GM13977 (cell line): ENCODE measurements at regions not wholly inside any gene's neighbourhood (a gene's known extent, or its start where the extent isn't known, plus 50 kb on each side); places are given as distances from the start of the nearest gene placed in this dataset.

ENCODE experiments used
- DNase-seq: peaks from one replicate; pipeline ENCODE4 v3.0.0; 2012; ENCODE audit warnings: low spot score
- CTCF ChIP-seq: IDR thresholded peaks from 2 replicates; pipeline ENCODE4 v1.5.1; 2012; ENCODE audit warnings: mild to moderate bottlenecking, control low read depth; ENCODE audit not compliant: insufficient read depth; ENCODE audit errors: extremely low read depth, missing control alignments
- in situ Hi-C: fragments of 300-500 bp; cut with MboI; formaldehyde crosslinking; loops from one replicate; pipeline ENCODE4 v1.12.0; 2022; ENCODE audit warnings: low sequenced_read_pairs, low pct_unique_long_range_greater_than_20kb, mixed read lengths, inconsistent platforms; ENCODE audit not compliant: unreplicated experiment

GRCh38 chr4:175106301-175106700 is 188.1 kb downstream of the ADAM29 start:
- in situ Hi-C loops = loop anchor here (25.0 kb wide), 1 partner anchor 219 kb away; no protein-coding TSS in a partner anchor
- no peak for DNase-seq
- TF ChIP-seq CTCF = no peak

DNA sequence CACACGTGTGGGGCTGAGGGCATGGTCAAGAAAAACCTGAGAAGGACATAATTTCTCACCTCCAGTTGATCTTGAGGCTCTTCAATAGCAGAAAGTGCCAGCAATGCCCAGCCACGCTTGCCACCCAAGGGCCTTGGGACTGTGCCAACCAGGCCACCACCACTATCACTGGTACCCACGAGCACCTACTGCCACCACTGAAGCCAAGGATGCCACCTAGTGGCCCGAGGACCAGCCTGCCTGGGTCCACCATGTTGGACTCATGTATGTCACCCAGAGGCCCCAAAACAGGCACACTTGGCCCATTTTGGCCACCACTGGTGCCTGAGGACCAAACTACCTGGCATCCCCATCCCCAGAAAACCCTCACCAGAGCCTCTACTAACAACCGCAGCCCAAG is 191.8 kb downstream of the ADAM29 start:
- peak; percentile 54 for TF ChIP-seq CTCF
- in situ Hi-C loops = loop anchor here (25.0 kb wide), 1 partner anchor 223 kb away; no protein-coding TSS in a partner anchor
- DNase-seq = no peak

DNA sequence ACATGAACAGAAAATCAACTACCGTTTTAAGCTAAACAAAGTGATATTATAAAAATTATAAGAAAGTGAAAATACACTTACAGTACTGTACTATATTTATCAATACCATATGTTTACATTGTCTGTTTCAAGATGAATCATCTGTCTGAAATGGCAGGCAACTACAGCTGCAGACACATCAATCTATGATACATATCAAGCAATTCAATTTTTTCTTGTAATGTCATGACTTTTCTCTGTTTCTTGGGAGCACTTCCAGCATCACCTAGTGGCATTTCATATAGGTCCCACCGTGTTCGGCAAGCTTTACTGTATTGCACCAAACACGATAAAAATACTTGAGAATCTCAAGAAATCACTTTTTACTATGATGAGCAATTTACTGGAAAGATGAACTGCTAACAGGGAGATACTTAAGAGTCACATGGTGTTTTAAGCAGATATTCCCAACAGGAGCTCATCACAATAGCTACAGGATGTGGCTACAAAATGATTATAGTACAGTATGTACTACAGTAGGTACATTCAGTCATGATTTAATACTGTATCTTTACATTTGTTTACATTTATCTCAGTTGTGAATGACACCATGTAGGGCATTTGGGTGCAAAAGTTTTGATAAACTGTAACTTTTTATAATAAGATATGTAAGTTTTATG is 207.4 kb downstream of the ADAM29 start:
- in situ Hi-C loops = no loop called here
- no peak for DNase-seq
- TF ChIP-seq CTCF = no peak

GRCh38 chr4:175127314-175127713 is 209.2 kb downstream of the ADAM29 start:
- TF ChIP-seq CTCF = no peak
- in situ Hi-C loops = no loop called here
- DNase-seq = no peak

DNA sequence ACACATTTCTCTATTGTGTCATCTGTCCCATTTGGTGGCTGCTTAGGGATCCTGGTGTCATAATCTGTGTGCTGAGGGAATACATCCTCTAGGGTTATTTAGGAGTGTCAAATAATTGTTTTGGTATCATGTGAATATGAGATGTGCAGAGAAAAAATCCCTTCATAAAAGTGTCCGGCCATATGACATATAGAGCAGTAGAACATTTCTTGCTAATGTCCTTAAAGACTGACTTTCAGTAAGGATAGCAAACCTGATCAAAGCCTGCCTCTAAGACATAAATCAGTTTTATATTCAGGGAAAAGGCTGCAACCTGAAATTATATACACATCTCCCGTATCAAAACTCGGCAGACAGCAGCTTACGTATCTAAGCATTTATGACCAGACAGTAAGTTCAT is 211.6 kb downstream of the ADAM29 start:
- DNase-seq = no peak
- TF ChIP-seq CTCF = no peak
- in situ Hi-C loops = no loop called here

- no peak for DNase-seq
- TF ChIP-seq CTCF = no peak
- in situ Hi-C loops = no loop called here
Measured at GRCh38 chr4:175139205-175139604, 221.0 kb downstream of the ADAM29 start.
